Esophagus squamous epithelium (tissue), 5 donors: ENCODE measurements at regions not wholly inside any gene's neighbourhood (a gene's known extent, or its start where the extent isn't known, plus 50 kb on each side); places are given as distances from the start of the nearest gene placed in this dataset.
"Not testable (repeated sequence)": the region's sequence is repeated elsewhere in the genome, so short reads cannot be mapped to it uniquely, and the experiment has no call there.

Experiments used
- DNase-seq: peaks from one replicate; lab custom pipeline; 2025; lab: John Stamatoyannopoulos, UW
- H3K27ac ChIP-seq, 4 donors: fragments of 200-600 bp; sonication (generic); one replicate each; pipeline ENCODE4 v1.5.1; 2016 to 2019; ENCODE audit warnings: mild to moderate bottlenecking in 1 of 4
- H3K27me3 ChIP-seq, 4 donors: fragments of 200-600 bp; sonication (generic); 1 replicate in 3 of 4; 2 replicates in 1 of 4; pipeline versions ENCODE4 v1.5.1 to v1.6.0; 2017 to 2021; ENCODE audit warnings: antibody characterized with exemption in 1 of 4
- H3K36me3 ChIP-seq, 3 donors: fragments of 200-600 bp; sonication (generic); one replicate each; pipeline ENCODE4 v1.5.1; 2016 to 2019
- H3K4me1 ChIP-seq, 3 donors: fragments of 200-600 bp; sonication (generic); one replicate each; pipeline ENCODE4 v1.5.1; 2017 to 2019
- H3K4me3 ChIP-seq, 4 donors: fragments of 200-600 bp; sonication (generic); 1 replicate in 3 of 4; 2 replicates in 1 of 4; pipeline ENCODE4 v1.5.1; 2016 to 2019; ENCODE audit warnings: mild to moderate bottlenecking in 2 of 4, moderate library complexity in 1 of 4
- H3K9me3 ChIP-seq, 3 donors: fragments of 200-600 bp; sonication (generic); one replicate each; pipeline ENCODE4 v1.5.1; 2016 to 2019
- POLR2A ChIP-seq, 4 donors: fragments of 450-650 bp; IDR thresholded peaks; one replicate each; pipeline ENCODE4 v1.6.1; 2017; ENCODE audit warnings: antibody characterized with exemption in 4 of 4, mild to moderate bottlenecking in 4 of 4, moderate library complexity in 3 of 4
- WGBS, 2 donors: methylation state at CpG; one replicate each; pipeline ENCODE4 v1.1.5; 2018; 5-methylcytosine and 5-hydroxymethylcytosine counted together
- intact Hi-C: fragments of 100-400 bp; cut with DNase I; formaldehyde crosslinking; loops from one replicate; pipeline ENCODE4 v1.15.0; 2022
- TF ChIP-seq, protein P1 (sequence below), 6 experiments: fragments of 450-650 bp in 4 of 6; fragments of 200-600 bp in 2 of 6; sonication (generic) in 2 of 6; IDR thresholded peaks; one replicate each; pipeline ENCODE4 v1.5.1; 2016 to 2019; ENCODE audit warnings: antibody characterized with exemption in 6 of 6, mild to moderate bottlenecking in 4 of 6, moderate library complexity in 4 of 6
- donor health status: DM: yes; HTN: yes; CAD: no.

DNA sequence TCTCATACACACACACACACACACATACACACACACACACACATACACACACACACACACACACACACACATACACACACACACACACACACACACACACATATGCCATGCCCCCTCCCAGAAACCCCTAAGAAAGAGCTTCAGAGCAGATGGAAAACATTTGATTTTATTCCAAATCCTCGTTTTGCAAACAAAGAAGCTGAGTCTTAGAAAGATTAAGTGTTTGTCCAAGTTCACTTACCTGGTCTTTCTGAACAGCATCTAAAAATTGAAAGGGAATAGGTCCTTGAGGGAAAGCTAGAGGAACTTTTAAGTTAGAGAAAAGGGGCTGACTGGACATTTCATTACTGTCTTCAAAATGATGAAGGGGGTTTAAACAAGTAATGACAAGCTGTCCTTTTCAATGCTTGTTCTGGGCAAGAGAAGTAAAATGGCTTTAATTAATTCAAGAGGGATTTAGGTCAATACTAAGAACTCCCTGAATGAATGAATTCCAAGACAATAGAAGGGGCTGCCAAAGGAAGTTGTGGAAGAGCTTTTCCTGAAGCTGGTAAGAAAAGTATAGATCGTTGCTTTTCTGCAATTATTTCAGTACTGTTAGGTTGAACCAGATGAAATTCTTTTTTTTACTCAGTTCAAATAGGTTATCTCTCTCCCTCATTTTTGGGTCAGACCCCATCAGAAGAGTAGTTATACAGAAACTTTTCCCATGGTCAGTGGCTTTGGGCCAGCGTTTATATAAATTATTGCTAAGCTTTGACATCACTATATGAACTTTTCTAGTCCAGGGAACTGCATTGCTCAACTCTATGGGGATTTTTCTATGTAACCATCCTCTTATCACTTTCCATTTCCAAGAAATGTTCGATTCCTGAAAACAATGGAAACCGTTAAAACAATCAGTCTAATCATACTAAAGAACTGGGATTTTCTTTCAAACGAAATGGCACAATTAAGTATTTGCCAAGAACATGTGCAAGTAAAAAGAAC is 261.4 kb downstream of the MTERF1 start:
- DNase-seq, result no peak
- H3K4me1 ChIP-seq, result no peaks in the 10 kb centered on the region
- H3K27me3 ChIP-seq, result no peaks in the 10 kb centered on the region
- intact Hi-C loops, result no loop called here
- H3K9me3 ChIP-seq, result no peaks in the 10 kb centered on the region
- no peaks in the 10 kb centered on the region for H3K36me3 ChIP-seq
- no peak for TF ChIP-seq POLR2A (IDR thresholded peaks at IDR 0.05)
- TF ChIP-seq, protein P1, sequence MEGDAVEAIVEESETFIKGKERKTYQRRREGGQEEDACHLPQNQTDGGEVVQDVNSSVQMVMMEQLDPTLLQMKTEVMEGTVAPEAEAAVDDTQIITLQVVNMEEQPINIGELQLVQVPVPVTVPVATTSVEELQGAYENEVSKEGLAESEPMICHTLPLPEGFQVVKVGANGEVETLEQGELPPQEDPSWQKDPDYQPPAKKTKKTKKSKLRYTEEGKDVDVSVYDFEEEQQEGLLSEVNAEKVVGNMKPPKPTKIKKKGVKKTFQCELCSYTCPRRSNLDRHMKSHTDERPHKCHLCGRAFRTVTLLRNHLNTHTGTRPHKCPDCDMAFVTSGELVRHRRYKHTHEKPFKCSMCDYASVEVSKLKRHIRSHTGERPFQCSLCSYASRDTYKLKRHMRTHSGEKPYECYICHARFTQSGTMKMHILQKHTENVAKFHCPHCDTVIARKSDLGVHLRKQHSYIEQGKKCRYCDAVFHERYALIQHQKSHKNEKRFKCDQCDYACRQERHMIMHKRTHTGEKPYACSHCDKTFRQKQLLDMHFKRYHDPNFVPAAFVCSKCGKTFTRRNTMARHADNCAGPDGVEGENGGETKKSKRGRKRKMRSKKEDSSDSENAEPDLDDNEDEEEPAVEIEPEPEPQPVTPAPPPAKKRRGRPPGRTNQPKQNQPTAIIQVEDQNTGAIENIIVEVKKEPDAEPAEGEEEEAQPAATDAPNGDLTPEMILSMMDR (IDR thresholded peaks at IDR 0.05), result no peak
- 25 to 27% methylated on average over 6 of the region's 6 CpGs for WGBS, 2 donors
- H3K4me3 ChIP-seq, result no peak overlapping the region
- H3K27ac ChIP-seq, result no peak overlapping the region

DNA sequence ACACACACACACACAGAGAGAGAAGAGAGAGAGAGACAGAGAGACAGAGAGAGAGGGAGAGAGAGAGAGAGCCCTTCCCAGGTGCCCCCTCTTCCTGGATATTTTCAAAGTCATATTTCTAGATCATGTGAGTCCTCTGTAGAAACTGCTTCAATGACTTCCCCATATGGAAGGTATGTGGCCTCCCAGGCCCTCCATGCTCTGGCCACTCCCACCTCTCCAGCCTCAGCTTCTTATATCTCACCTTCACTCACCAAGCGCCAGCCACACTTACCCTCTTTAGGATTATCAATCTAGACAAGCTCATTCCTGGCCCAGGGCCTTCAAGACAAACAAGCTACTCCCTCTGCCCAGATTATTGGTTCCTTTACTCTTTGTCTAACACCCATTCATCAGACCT is 259.7 kb downstream of the MTERF1 start:
- TF ChIP-seq, protein P1 (IDR thresholded peaks at IDR 0.05), result no peak
- no peak for TF ChIP-seq POLR2A (IDR thresholded peaks at IDR 0.05)
- intact Hi-C loops, result no loop called here
- no peak overlapping the region for H3K4me3 ChIP-seq
- H3K9me3 ChIP-seq, result no peaks in the 10 kb centered on the region
- no peaks in the 10 kb centered on the region for H3K4me1 ChIP-seq
- DNase-seq, result no peak
- no peaks in the 10 kb centered on the region for H3K27me3 ChIP-seq
- no peaks in the 10 kb centered on the region for H3K36me3 ChIP-seq
- WGBS, 2 donors, result 77 to 89% methylated on average over 1 of the region's 1 CpG
- H3K27ac ChIP-seq, result no peak overlapping the region

DNA sequence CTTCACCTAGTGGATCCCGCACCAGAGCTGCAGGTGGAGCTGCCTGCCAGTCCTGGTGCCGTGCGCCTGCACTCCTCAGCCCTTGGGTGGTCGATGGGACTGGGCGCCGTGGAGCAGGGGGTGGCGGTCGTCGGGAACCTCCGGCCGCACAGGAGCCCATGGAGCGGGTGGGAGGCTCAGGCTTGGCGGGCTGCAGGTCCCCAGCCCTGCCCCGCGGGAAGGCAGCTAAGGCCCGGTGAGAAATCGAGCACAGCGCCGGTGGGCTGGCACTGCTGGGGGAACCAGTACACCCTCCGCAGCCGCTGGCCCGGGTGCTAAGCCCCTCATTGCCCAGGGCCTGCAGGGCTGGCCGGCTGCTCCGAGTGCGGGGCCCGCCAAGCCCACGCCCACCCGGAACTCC is 253.2 kb downstream of the MTERF1 start:
- H3K27me3 ChIP-seq, H3K9me3 ChIP-seq, DNase-seq, H3K36me3 ChIP-seq, H3K27ac ChIP-seq, H3K4me1 ChIP-seq, intact Hi-C loops, H3K4me3 ChIP-seq: not testable (repeated sequence)
- WGBS, 2 donors, result no CpG with 5 or more reads among the region's 28 CpGs

- no peak for DNase-seq
- no peaks in the 10 kb centered on the region for H3K36me3 ChIP-seq
- H3K9me3 ChIP-seq, result no peaks in the 10 kb centered on the region
- H3K27ac ChIP-seq, result no peak overlapping the region
- intact Hi-C loops, result no loop called here
- TF ChIP-seq, protein P1 (IDR thresholded peaks at IDR 0.05), result no peak
- no peak for TF ChIP-seq POLR2A (IDR thresholded peaks at IDR 0.05)
- WGBS, 2 donors, result 19 to 25% methylated on average over 5 of the region's 5 CpGs
- H3K4me3 ChIP-seq, result no peak overlapping the region
- no peaks in the 10 kb centered on the region for H3K27me3 ChIP-seq
- H3K4me1 ChIP-seq, result no peaks in the 10 kb centered on the region
Measured at GRCh38 chr7:91628742-91629141, 251.8 kb downstream of the MTERF1 start.

DNA sequence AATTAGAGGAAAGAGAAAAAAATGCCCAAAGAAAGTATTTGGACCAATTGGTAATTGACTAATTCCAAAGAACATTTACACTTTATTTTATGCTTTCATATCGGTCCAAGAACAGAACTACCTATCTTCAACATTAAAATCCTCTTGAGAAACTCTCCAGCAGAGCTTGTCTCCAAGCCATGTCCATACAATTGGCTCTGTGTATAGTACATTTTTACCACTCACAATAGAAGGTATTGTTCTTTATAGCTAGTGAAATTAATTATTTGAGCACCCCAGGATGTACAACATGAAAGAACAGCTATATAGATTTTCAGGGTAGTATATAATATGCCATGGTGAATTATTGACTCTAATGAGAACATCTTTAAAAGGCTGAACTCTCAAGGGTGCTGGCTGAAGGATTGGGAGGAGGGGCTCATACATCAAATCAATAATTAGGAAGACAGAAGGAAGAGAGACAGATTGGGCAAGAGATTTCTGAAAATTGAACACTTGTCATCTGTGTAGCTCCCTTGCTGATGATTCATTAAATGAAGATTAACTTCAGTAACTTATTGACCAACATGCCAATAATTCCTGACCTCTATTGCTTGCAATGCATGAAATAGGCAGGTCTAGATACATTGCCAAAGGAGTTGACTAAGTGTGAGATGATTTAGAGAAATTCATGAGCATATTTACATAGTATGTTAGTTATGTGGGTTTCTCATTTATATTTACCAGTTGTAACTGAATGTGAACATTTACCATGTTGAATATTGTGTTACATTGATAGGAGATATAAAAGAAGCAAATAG is 249.7 kb downstream of the MTERF1 start:
- H3K4me3 ChIP-seq, result no peak overlapping the region
- no peaks in the 10 kb centered on the region for H3K36me3 ChIP-seq
- no peaks in the 10 kb centered on the region for H3K9me3 ChIP-seq
- 77 to 94% methylated on average over 1 of the region's 1 CpG for WGBS, 2 donors
- H3K4me1 ChIP-seq, result no peaks in the 10 kb centered on the region
- TF ChIP-seq, protein P1 (IDR thresholded peaks at IDR 0.05), result no peak
- TF ChIP-seq POLR2A (IDR thresholded peaks at IDR 0.05), result no peak
- intact Hi-C loops, result no loop called here
- no peak overlapping the region for H3K27ac ChIP-seq
- DNase-seq, result no peak
- H3K27me3 ChIP-seq, result no peaks in the 10 kb centered on the region
